Left renal cortex interstitium (tissue), 4 donors: ENCODE measurements at regions not wholly inside any gene's neighbourhood (a gene's known extent, or its start where the extent isn't known, plus 50 kb on each side); places are given as distances from the start of the nearest gene placed in this dataset.

ENCODE experiments used
- DNase-seq, 4 donors: peaks; one replicate each; pipeline ENCODE4 v3.0.0-alpha.2; 2013; ENCODE audit warnings: low read depth in 4 of 4, low spot score in 2 of 4, missing footprints in 1 of 4

GRCh38 chr11:134617360-134617759 is 205.3 kb upstream of the B3GAT1 start:
- no peak for DNase-seq

GRCh38 chr11:134616038-134616437 is 204.0 kb upstream of the B3GAT1 start:
- no peak for DNase-seq

DNA sequence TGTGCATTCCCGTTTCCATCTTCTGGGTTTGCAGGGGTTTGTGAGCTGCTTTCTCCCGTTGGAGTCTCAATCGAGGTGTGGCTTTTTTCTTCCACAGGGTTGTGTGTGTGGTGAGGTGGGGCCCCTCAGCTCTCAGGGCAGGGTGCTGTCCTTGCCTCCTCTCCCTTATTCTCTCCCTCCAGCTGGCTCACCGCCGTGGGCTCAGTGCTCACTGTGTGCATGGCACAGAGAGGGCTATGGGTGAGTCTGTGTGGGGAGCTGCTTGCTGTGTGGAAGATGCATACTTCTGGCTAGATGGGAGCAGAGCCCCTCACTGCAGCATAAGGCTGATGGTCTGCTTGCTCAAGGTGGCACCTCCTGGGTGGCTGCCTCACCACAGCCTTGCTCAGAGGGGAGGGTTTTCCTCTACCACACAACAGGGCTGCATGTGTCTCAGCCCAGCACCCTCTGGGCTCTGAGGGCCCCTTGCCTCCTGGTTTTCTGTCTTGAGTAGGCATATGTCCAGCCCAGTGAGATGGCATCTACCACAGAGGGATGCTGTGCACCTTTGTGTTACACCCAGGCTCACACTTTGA is 203.1 kb upstream of the B3GAT1 start:
- no peak for DNase-seq

- DNase-seq, result no peak
Observed at GRCh38 chr11:134614141-134614540, 202.1 kb upstream of the B3GAT1 start.

- DNase-seq, result no peak
Observed at GRCh38 chr11:134613646-134614045, 201.6 kb upstream of the B3GAT1 start.

- DNase-seq, result no peak
Observed at GRCh38 chr11:134612140-134613030, 200.3 kb upstream of the B3GAT1 start.

- no peak for DNase-seq
Observed at GRCh38 chr11:134611537-134611936, 199.5 kb upstream of the B3GAT1 start.

DNA sequence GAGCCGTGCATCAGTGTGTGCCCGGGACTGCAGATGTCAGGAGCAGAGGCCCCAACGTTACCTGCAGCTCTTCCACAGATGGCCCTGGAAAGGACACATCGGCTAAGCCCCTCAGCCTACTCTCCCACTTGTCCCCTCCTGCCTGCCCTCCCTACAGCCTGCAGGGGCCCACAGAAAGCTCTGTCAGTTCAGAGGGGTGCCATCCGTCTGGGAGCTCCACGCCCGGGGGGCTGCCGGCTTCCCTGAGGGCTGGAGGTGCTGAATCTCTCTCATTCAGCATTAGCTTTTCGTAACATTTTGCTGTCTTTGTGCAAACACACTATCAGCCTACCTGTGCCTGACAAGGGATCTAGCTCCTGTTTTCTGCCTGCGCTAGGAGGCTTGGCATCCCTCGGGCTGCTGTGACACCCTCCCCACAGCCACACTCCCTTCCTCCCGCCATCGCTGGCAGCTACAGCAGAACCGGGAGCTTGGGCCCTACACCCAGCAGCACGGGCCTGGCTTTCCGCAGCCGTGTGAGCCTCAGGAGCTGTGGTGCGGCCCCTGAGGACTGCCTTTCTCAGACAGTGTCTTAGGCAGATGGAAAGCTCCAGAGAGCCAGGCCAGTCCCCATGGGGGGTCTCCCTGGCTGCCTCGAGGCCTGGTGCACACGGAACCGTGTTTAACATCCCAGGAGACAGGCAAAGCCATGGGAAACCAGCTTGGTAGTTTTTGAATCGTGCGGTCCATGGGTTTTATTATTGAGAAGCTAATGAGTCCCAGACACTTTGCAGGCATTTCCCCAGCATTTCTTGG is 198.3 kb upstream of the B3GAT1 start:
- DNase-seq, result no peak

DNA sequence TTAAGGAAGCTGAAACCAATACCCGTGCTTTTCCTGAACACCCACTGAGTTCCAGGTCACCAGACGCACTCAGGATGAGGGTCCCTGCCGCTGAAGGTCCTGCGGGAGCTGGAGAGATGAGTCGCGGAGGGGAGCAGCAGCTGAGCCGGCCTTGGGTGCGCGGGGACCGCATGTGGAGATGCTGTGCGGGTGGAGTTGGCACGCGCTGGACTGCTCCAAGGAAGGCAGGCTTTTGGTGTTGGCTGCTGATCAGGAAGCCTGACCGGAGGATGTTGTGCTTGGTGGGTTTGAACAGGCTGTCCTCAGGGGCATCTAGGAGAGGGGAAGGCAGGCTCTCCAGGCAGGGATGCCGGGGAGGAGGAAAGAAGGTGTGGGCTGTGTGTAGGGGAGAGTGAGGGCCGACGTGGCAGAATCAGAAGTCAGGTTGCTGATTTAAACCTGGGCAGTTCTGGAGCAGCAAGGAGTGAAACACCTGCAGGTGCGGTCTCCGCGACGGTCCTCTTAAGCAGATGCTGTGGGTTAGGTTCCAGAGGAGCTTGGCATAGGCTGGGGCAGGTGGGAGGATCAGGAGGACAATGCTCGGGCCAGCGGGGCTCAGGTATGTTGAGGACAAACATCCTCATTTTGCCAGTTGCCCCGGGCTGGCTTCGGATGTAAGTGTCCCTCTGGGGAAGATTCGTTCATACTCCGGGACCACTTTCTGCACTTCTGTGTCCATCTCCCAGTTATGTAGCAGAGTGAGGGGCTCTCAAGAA is 197.5 kb upstream of the B3GAT1 start:
- DNase-seq, result no peak

DNA sequence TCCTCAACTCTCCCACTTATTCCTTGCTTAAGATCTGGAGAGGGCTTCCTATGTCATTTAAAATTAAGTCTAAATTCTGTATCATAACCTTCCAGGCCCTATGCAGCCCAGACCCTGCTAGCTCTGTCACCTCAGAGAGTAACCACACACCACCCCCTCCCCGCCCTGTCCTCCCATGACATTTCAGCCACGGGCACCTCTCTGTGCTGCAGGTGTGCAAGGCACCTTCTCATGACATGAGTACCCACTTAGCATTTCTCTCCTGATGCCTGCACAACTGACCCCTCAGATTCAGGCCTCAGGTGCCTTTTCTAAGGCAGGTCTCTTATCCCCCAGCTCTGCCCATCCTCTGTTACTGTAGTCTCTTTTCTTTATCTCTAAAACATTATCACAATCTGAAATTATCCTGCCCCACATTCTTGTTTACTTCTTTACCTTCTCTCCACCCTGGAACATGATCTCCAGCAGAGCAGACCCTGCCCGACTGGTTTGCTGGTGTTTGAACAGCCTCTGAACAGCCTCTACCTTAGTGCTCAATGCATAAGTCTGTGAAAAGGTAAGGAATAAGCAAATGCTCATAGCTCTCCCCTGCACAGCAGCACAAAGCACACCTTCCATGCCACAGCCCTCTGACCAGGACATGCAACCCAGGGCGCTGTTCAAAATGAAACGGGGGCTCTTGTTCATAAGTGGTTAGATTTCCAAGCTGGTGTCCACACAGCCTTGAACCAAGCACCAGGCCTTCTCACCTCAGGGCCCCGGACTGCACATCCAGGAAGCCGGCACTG is 196.1 kb upstream of the B3GAT1 start:
- no peak for DNase-seq

- no peak for DNase-seq
Observed at GRCh38 chr11:134606251-134606650, 194.2 kb upstream of the B3GAT1 start.

GRCh38 chr11:134604886-134605285 is 192.8 kb upstream of the B3GAT1 start:
- DNase-seq, result no peak

DNA sequence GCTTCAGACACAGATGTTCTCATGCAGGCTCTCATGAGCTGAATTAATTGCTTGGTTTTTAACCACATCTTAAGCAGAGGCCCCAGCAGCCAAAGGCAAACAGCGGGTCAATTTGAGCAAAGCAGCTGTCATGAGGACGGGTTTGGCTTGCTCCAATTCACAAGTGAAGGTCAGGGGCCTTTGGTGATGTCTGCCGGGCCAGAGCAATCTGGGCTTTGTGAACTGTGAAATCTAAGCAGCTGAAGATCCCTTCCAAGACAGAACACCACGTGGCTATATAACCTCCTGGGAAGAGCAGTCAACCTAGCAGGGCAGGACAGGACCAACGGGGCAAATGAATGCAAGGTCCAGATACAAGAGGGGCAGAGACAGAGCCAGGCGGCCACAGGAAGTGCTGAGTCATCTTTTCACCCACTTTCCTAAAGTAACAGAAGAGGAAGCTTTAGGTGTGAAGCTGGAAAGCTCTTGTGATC is 187.3 kb upstream of the B3GAT1 start:
- no peak for DNase-seq

GRCh38 chr11:134598368-134598767 is 186.3 kb upstream of the B3GAT1 start:
- DNase-seq, result no peak

GRCh38 chr11:134597452-134597851 is 185.4 kb upstream of the B3GAT1 start:
- DNase-seq, result no peak

DNA sequence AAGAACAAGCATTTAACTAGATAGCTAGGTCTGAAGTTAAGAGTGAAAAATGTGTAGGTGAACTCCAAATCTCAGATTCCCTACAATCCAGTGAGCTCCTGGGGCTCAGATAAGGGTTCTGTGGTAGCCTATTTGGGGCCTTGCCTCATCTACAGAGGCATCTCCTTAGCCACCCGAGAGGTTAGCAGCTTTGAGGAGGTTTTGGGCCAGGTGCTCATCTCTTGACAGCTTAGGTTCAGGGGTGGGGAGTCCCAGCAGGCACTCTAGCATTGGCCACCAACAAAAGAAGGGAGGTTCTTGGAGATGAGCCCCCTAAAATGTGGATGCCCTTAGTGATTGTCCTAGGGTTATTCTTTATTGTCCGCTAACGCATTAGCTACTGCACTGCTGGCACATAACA is 184.4 kb upstream of the B3GAT1 start:
- no peak for DNase-seq

GRCh38 chr11:134592391-134592990 is 180.4 kb upstream of the B3GAT1 start:
- no peak for DNase-seq

GRCh38 chr11:134591338-134591737 is 179.3 kb upstream of the B3GAT1 start:
- DNase-seq, result no peak

- no peak for DNase-seq
Observed at GRCh38 chr11:134589129-134589528, 177.1 kb upstream of the B3GAT1 start.
